Adrenal gland (tissue), 5 donors: ENCODE measurements at regions not wholly inside any gene's neighbourhood (a gene's known extent, or its start where the extent isn't known, plus 50 kb on each side); places are given as distances from the start of the nearest gene placed in this dataset.

Experiments
- POLR2A ChIP-seq, 2 donors: fragments of 450-650 bp; IDR thresholded peaks; one replicate each; pipeline ENCODE4 v1.6.1; 2017; ENCODE audit warnings: antibody characterized with exemption in 2 of 2, mild to moderate bottlenecking in 2 of 2, moderate library complexity in 1 of 2
- TF ChIP-seq, protein P1 (sequence below), 6 experiments: fragments of 450-650 bp in 4 of 6; fragments of 200-600 bp in 2 of 6; sonication (generic) in 1 of 6; IDR thresholded peaks; 1 replicate in 5 of 6; 2 replicates in 1 of 6; pipeline versions ENCODE4 v1.5.1 to v1.8.0; 2016 to 2021; ENCODE audit warnings: antibody characterized with exemption in 6 of 6, mild to moderate bottlenecking in 2 of 6, moderate library complexity in 1 of 6
- donor health status: DM: no; HTN: no; CAD: no.

DNA sequence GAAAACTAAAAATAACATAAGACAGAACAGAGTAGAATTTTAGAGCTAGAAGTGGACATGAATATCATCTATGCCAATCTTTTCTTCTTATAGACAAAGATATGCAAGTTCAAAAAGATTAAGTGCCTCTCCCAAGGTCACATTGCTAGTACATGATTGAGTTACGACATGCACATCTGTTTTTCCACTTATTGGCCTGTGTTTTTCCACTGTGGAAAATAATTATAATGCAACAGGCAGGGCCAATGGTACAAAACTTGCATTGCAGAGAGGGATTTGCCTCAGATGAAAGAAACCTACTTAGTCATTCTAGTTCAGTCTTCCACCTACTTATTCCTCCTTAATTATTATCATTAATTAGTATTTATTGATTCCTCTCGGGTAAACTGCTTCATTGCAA, 407.8 kb upstream of the SGCD start:
- TF ChIP-seq, protein P1, sequence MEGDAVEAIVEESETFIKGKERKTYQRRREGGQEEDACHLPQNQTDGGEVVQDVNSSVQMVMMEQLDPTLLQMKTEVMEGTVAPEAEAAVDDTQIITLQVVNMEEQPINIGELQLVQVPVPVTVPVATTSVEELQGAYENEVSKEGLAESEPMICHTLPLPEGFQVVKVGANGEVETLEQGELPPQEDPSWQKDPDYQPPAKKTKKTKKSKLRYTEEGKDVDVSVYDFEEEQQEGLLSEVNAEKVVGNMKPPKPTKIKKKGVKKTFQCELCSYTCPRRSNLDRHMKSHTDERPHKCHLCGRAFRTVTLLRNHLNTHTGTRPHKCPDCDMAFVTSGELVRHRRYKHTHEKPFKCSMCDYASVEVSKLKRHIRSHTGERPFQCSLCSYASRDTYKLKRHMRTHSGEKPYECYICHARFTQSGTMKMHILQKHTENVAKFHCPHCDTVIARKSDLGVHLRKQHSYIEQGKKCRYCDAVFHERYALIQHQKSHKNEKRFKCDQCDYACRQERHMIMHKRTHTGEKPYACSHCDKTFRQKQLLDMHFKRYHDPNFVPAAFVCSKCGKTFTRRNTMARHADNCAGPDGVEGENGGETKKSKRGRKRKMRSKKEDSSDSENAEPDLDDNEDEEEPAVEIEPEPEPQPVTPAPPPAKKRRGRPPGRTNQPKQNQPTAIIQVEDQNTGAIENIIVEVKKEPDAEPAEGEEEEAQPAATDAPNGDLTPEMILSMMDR (IDR thresholded peaks at IDR 0.05), result no peak
- TF ChIP-seq POLR2A (IDR thresholded peaks at IDR 0.05), result no peak
